ENCODE measurements at regions not wholly inside any gene's neighbourhood (a gene's known extent, or its start where the extent isn't known, plus 50 kb on each side); places are given as distances from the start of the nearest gene placed in this dataset.

GRCh38 chr2:216568576-216568975, 64.6 kb upstream of the IGFBP2 start:
- H3K4me3 Mint-ChIP-seq: no peak overlapping the region

GRCh38 chr2:216569765-216570164, 63.5 kb upstream of the IGFBP2 start:
- Mint-ChIP-seq H3K27ac (no peak overlapping the region), H3K9me3 (peaks cover 0 to 11% (median 4%) of the 10 kb centered on the region in 9 donors), H3K27me3 (peaks cover 0 to 7% (median 3%) of the 10 kb centered on the region in 5 donors), H3K4me1 (no peaks in the 10 kb centered on the region), H3K4me3 (no peak overlapping the region), H3K36me3 (peaks cover 0 to 8% (median 7%) of the 10 kb centered on the region in 3 donors)
- POLR2A ChIA-PET: no interaction called here
- DNase-seq: no peak
- no peak for ATAC-seq

More at GRCh38 chr2:216568576-216568975, 64.6 kb upstream of the IGFBP2 start:
- Mint-ChIP-seq H3K36me3 (peaks cover 0 to 8% (median 7%) of the 10 kb centered on the region in 3 donors), H3K9me3 (peaks cover 0 to 19% (median 4%) of the 10 kb centered on the region in 9 donors), H3K4me1 (no peaks in the 10 kb centered on the region), H3K27me3 (peaks cover 0 to 9% (median 3%) of the 10 kb centered on the region in 5 donors), H3K27ac (no peak overlapping the region)
- ATAC-seq: no peak
- DNase-seq: no peak
- POLR2A ChIA-PET: no interaction called here

- H3K27me3 Mint-ChIP-seq: peaks cover 0 to 7% (median 2%) of the 10 kb centered on the region in 5 donors
- ATAC-seq (no peak), DNase-seq (no peak)
- no peak overlapping the region for H3K27ac Mint-ChIP-seq
- peaks cover 0 to 8% (median 7%) of the 10 kb centered on the region in 3 donors for H3K36me3 Mint-ChIP-seq
- no peaks in the 10 kb centered on the region for H3K4me1 Mint-ChIP-seq
- POLR2A ChIA-PET: no interaction called here
- H3K9me3 Mint-ChIP-seq: peaks cover 0 to 11% (median 4%) of the 10 kb centered on the region in 9 donors
- no peak overlapping the region for H3K4me3 Mint-ChIP-seq
These were observed 62.9 kb upstream of the IGFBP2 start for GRCh38 chr2:216570357-216570756.

- ATAC-seq: no peak
- peaks cover 0 to under 1% (median under 1%) of the 10 kb centered on the region in 4 donors for H3K4me1 Mint-ChIP-seq
- H3K27ac Mint-ChIP-seq: no peak overlapping the region
- POLR2A ChIA-PET: no interaction called here
- no peak for DNase-seq
- peaks cover 0 to 6% (median 0%) of the 10 kb centered on the region in 5 donors for H3K27me3 Mint-ChIP-seq
- no peak overlapping the region for H3K4me3 Mint-ChIP-seq
- H3K36me3 Mint-ChIP-seq: peaks cover 0 to 8% (median 7%) of the 10 kb centered on the region in 3 donors
- peaks cover 0 to 11% (median 4%) of the 10 kb centered on the region in 9 donors for H3K9me3 Mint-ChIP-seq
These were observed 61.9 kb upstream of the IGFBP2 start for GRCh38 chr2:216571178-216571908.

GRCh38 chr2:216571909-216572513, 61.2 kb upstream of the IGFBP2 start:
- no peak overlapping the region for H3K27ac Mint-ChIP-seq
- H3K4me1 Mint-ChIP-seq: peaks cover 6 to 8% (median 7%) of the 10 kb centered on the region in 4 donors
- H3K27me3 Mint-ChIP-seq: peaks cover 0 to 6% (median 0%) of the 10 kb centered on the region in 5 donors
- DNase-seq: no peak
- H3K4me3 Mint-ChIP-seq: no peak overlapping the region
- POLR2A ChIA-PET: no interaction called here
- peaks cover 0 to 8% (median 7%) of the 10 kb centered on the region in 3 donors for H3K36me3 Mint-ChIP-seq
- peaks cover 0 to 11% (median 4%) of the 10 kb centered on the region in 9 donors for H3K9me3 Mint-ChIP-seq
- no peak for ATAC-seq

- H3K9me3 Mint-ChIP-seq: peaks cover 0 to 11% (median 4%) of the 10 kb centered on the region in 9 donors
- peaks cover 0 to 6% (median 0%) of the 10 kb centered on the region in 5 donors for H3K27me3 Mint-ChIP-seq
These were observed 60.3 kb upstream of the IGFBP2 start for GRCh38 chr2:216572582-216573578.

GRCh38 chr2:216574046-216574445, 59.2 kb upstream of the IGFBP2 start:
- Mint-ChIP-seq H3K4me3 (no peak overlapping the region), H3K27me3 (peaks cover 0 to 4% (median 0%) of the 10 kb centered on the region in 5 donors), H3K4me1 (peaks cover 10 to 18% (median 15%) of the 10 kb centered on the region in 4 donors), H3K27ac (no peak overlapping the region), H3K9me3 (peaks cover 0 to 11% (median 3%) of the 10 kb centered on the region in 9 donors), H3K36me3 (peaks cover 0 to 8% (median 7%) of the 10 kb centered on the region in 3 donors)
- ATAC-seq: no peak
- POLR2A ChIA-PET: interaction anchor here (0.7 kb wide), 1 partner anchor 163 kb away, joined by 3 read pairs; no protein-coding TSS in a partner anchor
- no peak for DNase-seq

More at GRCh38 chr2:216572582-216573578, 60.3 kb upstream of the IGFBP2 start:
- ATAC-seq (no peak), DNase-seq (no peak)
- Mint-ChIP-seq H3K4me1 (peaks cover 10 to 16% (median 14%) of the 10 kb centered on the region in 4 donors), H3K4me3 (no peak overlapping the region), H3K27ac (no peak overlapping the region), H3K36me3 (peaks cover 0 to 8% (median 7%) of the 10 kb centered on the region in 3 donors)
- POLR2A ChIA-PET: interaction anchor here (0.7 kb wide), 1 partner anchor 162 kb away, joined by 3 read pairs; no protein-coding TSS in a partner anchor

- Mint-ChIP-seq H3K27ac (no peak overlapping the region), H3K36me3 (peaks cover 0 to 8% (median 7%) of the 10 kb centered on the region in 3 donors), H3K4me3 (no peak overlapping the region), H3K4me1 (peaks cover 10 to 18% (median 15%) of the 10 kb centered on the region in 4 donors), H3K9me3 (peaks cover 0 to 11% (median 3%) of the 10 kb centered on the region in 9 donors), H3K27me3 (peaks cover 0 to 2% (median 0%) of the 10 kb centered on the region in 5 donors)
- POLR2A ChIA-PET: no interaction called here
- no peak for DNase-seq
- ATAC-seq: no peak
These were observed 58.6 kb upstream of the IGFBP2 start for GRCh38 chr2:216574586-216574985.

GRCh38 chr2:216575465-216575864, 57.8 kb upstream of the IGFBP2 start:
- Mint-ChIP-seq H3K4me3 (no peak overlapping the region), H3K36me3 (peaks cover 0 to 8% (median 7%) of the 10 kb centered on the region in 3 donors), H3K4me1 (peaks cover 10 to 18% (median 15%) of the 10 kb centered on the region in 4 donors), H3K27me3 (peaks cover 0 to 5% (median 2%) of the 10 kb centered on the region in 5 donors), H3K27ac (no peak overlapping the region), H3K9me3 (peaks cover 0 to 11% (median 3%) of the 10 kb centered on the region in 9 donors)
- POLR2A ChIA-PET: no interaction called here
- DNase-seq: no peak
- no peak for ATAC-seq

GRCh38 chr2:216576616-216577015, 56.6 kb upstream of the IGFBP2 start:
- no peaks in the 10 kb centered on the region for H3K9me3 Mint-ChIP-seq
- peak overlapping the region in 4 of 10 donors; percentile 3 to 51 (median 18) for H3K27ac Mint-ChIP-seq
- peak in 1 of 10 donors; percentile 3 for DNase-seq
- H3K4me3 Mint-ChIP-seq: no peak overlapping the region
- H3K4me1 Mint-ChIP-seq: peaks cover 10 to 18% (median 15%) of the 10 kb centered on the region in 4 donors
- ATAC-seq: no peak
- peaks cover 0 to 8% (median 2%) of the 10 kb centered on the region in 5 donors for H3K27me3 Mint-ChIP-seq
- H3K36me3 Mint-ChIP-seq: peaks cover 0 to under 1% (median under 1%) of the 10 kb centered on the region in 3 donors
- POLR2A ChIA-PET: no interaction called here

GRCh38 chr2:216578325-216578724, 54.9 kb upstream of the IGFBP2 start:
- Mint-ChIP-seq H3K27ac (no peak overlapping the region), H3K36me3 (no peaks in the 10 kb centered on the region), H3K4me3 (no peak overlapping the region), H3K4me1 (peaks cover 10 to 18% (median 15%) of the 10 kb centered on the region in 4 donors), H3K27me3 (peaks cover 3 to 17% (median 11%) of the 10 kb centered on the region in 5 donors), H3K9me3 (no peaks in the 10 kb centered on the region)
- ATAC-seq (no peak), DNase-seq (no peak)
- POLR2A ChIA-PET: no interaction called here

- no peaks in the 10 kb centered on the region for H3K4me1 Mint-ChIP-seq
These were observed 50.1 kb upstream of the IGFBP2 start for GRCh38 chr2:216583147-216583546.

More at GRCh38 chr2:216583147-216583546, 50.1 kb upstream of the IGFBP2 start:
- DNase-seq: no peak
- no peak for ATAC-seq
- Mint-ChIP-seq H3K9me3 (peaks cover 0 to 3% (median 0%) of the 10 kb centered on the region in 9 donors), H3K36me3 (no peaks in the 10 kb centered on the region), H3K27ac (no peak overlapping the region), H3K4me3 (no peak overlapping the region), H3K27me3 (peaks cover 11 to 26% (median 19%) of the 10 kb centered on the region in 5 donors)
- POLR2A ChIA-PET: no interaction called here
